OCI-LY7 (cell line): ENCODE measurements at regions not wholly inside any gene's neighbourhood (a gene's known extent, or its start where the extent isn't known, plus 50 kb on each side); places are given as distances from the start of the nearest gene placed in this dataset.

Experiments used
- CTCF ChIP-seq: fragments of 200-600 bp; sonication (generic); conservative IDR thresholded peaks from 2 replicates; pipeline ENCODE4 v1.5.1; 2014; ENCODE audit warnings: mild to moderate bottlenecking, antibody characterized with exemption, low read length, moderate library complexity, mixed read lengths
- EZH2phosphoT487 ChIP-seq: fragments of 200-600 bp; sonication (generic); IDR thresholded peaks from 2 replicates; pipeline ENCODE4 v1.6.1; 2018; ENCODE audit warnings: low read depth, borderline replicate concordance, mild to moderate bottlenecking, mixed run types, antibody characterized with exemption, low read length, moderate library complexity, mixed read lengths

GRCh38 chr1:240701412-240701811 lies 89.5 kb upstream of the GREM2 start:
- TF ChIP-seq CTCF: no peak
- no peak for TF ChIP-seq EZH2phosphoT487
